Epithelial cell of proximal tubule (primary cell): ENCODE measurements at regions not wholly inside any gene's neighbourhood (a gene's known extent, or its start where the extent isn't known, plus 50 kb on each side); places are given as distances from the start of the nearest gene placed in this dataset.

Experiments used
- DNase-seq: peaks from one replicate; pipeline ENCODE4 v3.0.0-alpha.2; 2011; ENCODE audit warnings: low read depth
- H3K4me3 ChIP-seq: 2 replicates; pipeline ENCODE4 v1.5.1; 2011; ENCODE audit warnings: low read depth, mild to moderate bottlenecking, low read length
- CTCF ChIP-seq: conservative IDR thresholded peaks from 2 replicates; pipeline ENCODE4 v1.5.1; 2012; ENCODE audit warnings: low read depth, mild to moderate bottlenecking, low read length

- DNase-seq = no peak
- no peak for TF ChIP-seq CTCF
- no peak overlapping the region for H3K4me3 ChIP-seq
These were observed 281.9 kb downstream of the ICE1 start for GRCh38 chr5:5704352-5704751.

GRCh38 chr5:5702934-5703333, 280.5 kb downstream of the ICE1 start:
- DNase-seq = no peak
- TF ChIP-seq CTCF = no peak
- H3K4me3 ChIP-seq = no peak overlapping the region

GRCh38 chr5:5700549-5700948, 278.1 kb downstream of the ICE1 start:
- TF ChIP-seq CTCF = no peak
- no peak overlapping the region for H3K4me3 ChIP-seq
- no peak for DNase-seq

GRCh38 chr5:5699062-5699461, 276.6 kb downstream of the ICE1 start:
- DNase-seq = no peak
- TF ChIP-seq CTCF = no peak
- no peak overlapping the region for H3K4me3 ChIP-seq

- no peak for DNase-seq
- TF ChIP-seq CTCF = no peak
- H3K4me3 ChIP-seq = no peak overlapping the region
These were observed 272.8 kb downstream of the ICE1 start for GRCh38 chr5:5695266-5695665.

GRCh38 chr5:5688925-5689310, 266.4 kb downstream of the ICE1 start:
- no peak overlapping the region for H3K4me3 ChIP-seq
- no peak for DNase-seq
- no peak for TF ChIP-seq CTCF

GRCh38 chr5:5688194-5688924, 265.9 kb downstream of the ICE1 start:
- H3K4me3 ChIP-seq = no peak overlapping the region
- no peak for TF ChIP-seq CTCF
- DNase-seq = no peak
